H1 (cell line): ENCODE measurements at regions not wholly inside any gene's neighbourhood (a gene's known extent, or its start where the extent isn't known, plus 50 kb on each side); places are given as distances from the start of the nearest gene placed in this dataset.

Source experiments
- CTCF ChIA-PET: fragments of 300-600 bp; sonication (Branson Sonifier 250); formaldehyde crosslinking; loops from one replicate; lab custom pipeline; 2021; ENCODE audit not compliant: partially characterized antibody; lab: Charles Lee
- POLR2A ChIA-PET: fragments of 300-600 bp; sonication (Branson Sonifier 250); formaldehyde crosslinking; loops from one replicate; lab custom pipeline; 2021; ENCODE audit warnings: inconsistent platforms; ENCODE audit not compliant: partially characterized antibody; lab: Charles Lee
- DNase-seq, 2 experiments: peaks; one replicate each; pipeline versions ENCODE4 v3.0.0 to v3.0.0-alpha.2; 2010 to 2022; ENCODE audit warnings: low spot score in 2 of 2, low read depth in 1 of 2, mixed read lengths in 1 of 2
- FAIRE-seq: peaks from 2 replicates; lab custom pipeline; 2011; peaks lifted over from hg19 to GRCh38; lab: Jason Lieb, UNC
- H2AFZ ChIP-seq: 2 replicates; pipeline ENCODE4 v1.8.1; 2012; ENCODE audit warnings: low read length, inconsistent platforms
- H2AK5ac ChIP-seq: 2 replicates; pipeline ENCODE4 v1.6.1; 2013; ENCODE audit warnings: low read depth, low read length
- H2BK120ac ChIP-seq: replicated peaks from 2 replicates; pipeline ENCODE3; 2013; ENCODE audit warnings: low read depth, low read length, inconsistent platforms
- H2BK12ac ChIP-seq: 2 replicates; pipeline ENCODE4 v1.6.1; 2013; ENCODE audit warnings: low read depth, low read length
- H2BK15ac ChIP-seq: 2 replicates; pipeline ENCODE4 v1.6.1; 2013; ENCODE audit warnings: low read length
- H2BK20ac ChIP-seq: 2 replicates; pipeline ENCODE4 v1.6.1; 2013; ENCODE audit warnings: low read length
- H2BK5ac ChIP-seq: 2 replicates; pipeline ENCODE4 v1.6.1; 2013; ENCODE audit warnings: low read depth, low read length
- H3K14ac ChIP-seq: 2 replicates; pipeline ENCODE4 v1.6.1; 2013; ENCODE audit warnings: inconsistent platforms; ENCODE audit not compliant: insufficient read length
- H3K18ac ChIP-seq: 2 replicates; pipeline ENCODE4 v1.6.1; 2013; ENCODE audit warnings: low read length; ENCODE audit errors: extremely low read depth
- H3K23ac ChIP-seq: 2 replicates; pipeline ENCODE4 v1.6.1; 2013; ENCODE audit warnings: inconsistent platforms; ENCODE audit not compliant: insufficient read length
- H3K23me2 ChIP-seq: 2 replicates; pipeline ENCODE4 v1.6.1; 2013; ENCODE audit warnings: low read depth, low read length
- H3K27ac ChIP-seq: 2 replicates; pipeline ENCODE4 v1.6.1; 2011; ENCODE audit warnings: low read depth, low read length, inconsistent platforms
- H3K27me3 ChIP-seq, 4 experiments: replicated peaks in 1 of 4; 1 replicate in 1 of 4; 2 replicates in 3 of 4; pipeline versions ENCODE4 v1.6.1 to v1.8.1; 2011 to 2013; ENCODE audit warnings: low read length in 3 of 4, mild to moderate bottlenecking in 3 of 4, inconsistent platforms in 2 of 4, mixed read lengths in 2 of 4, moderate library complexity in 1 of 4; ENCODE audit not compliant: control insufficient read depth in 3 of 4, insufficient read depth in 3 of 4; ENCODE audit errors: extremely low read depth in 1 of 4
- H3K36me3 ChIP-seq, 4 experiments: 2 replicates each; pipeline versions ENCODE4 v1.6.1 to v1.8.1; 2011 to 2013; ENCODE audit warnings: mild to moderate bottlenecking in 4 of 4, low read length in 3 of 4, moderate library complexity in 2 of 4, control low read depth in 1 of 4, inconsistent platforms in 1 of 4; ENCODE audit not compliant: insufficient read depth in 4 of 4, control insufficient read depth in 2 of 4
- H3K4ac ChIP-seq: replicated peaks from 2 replicates; pipeline ENCODE3; 2013; ENCODE audit warnings: low read length, low read depth, mixed read lengths, inconsistent platforms; ENCODE audit not compliant: insufficient read length
- H3K4me1 ChIP-seq, 4 experiments: replicated peaks in 1 of 4; 1 replicate in 1 of 4; 2 replicates in 3 of 4; pipeline versions ENCODE4 v1.6.1 to v1.8.1; 2011 to 2013; ENCODE audit warnings: low read length in 3 of 4, inconsistent platforms in 2 of 4, mixed read lengths in 1 of 4; ENCODE audit not compliant: insufficient read depth in 4 of 4, control insufficient read depth in 3 of 4
- H3K4me2 ChIP-seq, 2 experiments: 2 replicates each; pipeline versions ENCODE4 v1.6.1 to v1.8.1; 2011 to 2013; ENCODE audit warnings: low read depth in 2 of 2, low read length in 2 of 2, control low read depth in 1 of 2, inconsistent platforms in 1 of 2, mild to moderate bottlenecking in 1 of 2; ENCODE audit not compliant: insufficient read depth in 1 of 2
- H3K4me3 ChIP-seq, 4 experiments: fragments of 200-600, 300-600 bp in 1 of 4; sonication (generic), shearing (Covaris generic), sonication (Bioruptor Twin) in 1 of 4; 2 replicates each; pipeline versions ENCODE4 v1.5.1 to v1.8.1; 2011 to 2016; ENCODE audit warnings: low read length in 4 of 4, low read depth in 3 of 4, control low read depth in 2 of 4, inconsistent platforms in 2 of 4, mild to moderate bottlenecking in 2 of 4, mixed read lengths in 1 of 4, moderate library complexity in 1 of 4; ENCODE audit not compliant: insufficient read depth in 2 of 4; ENCODE audit errors: extremely low read depth in 1 of 4
- H3K56ac ChIP-seq: replicated peaks from 2 replicates; pipeline ENCODE3; 2013; ENCODE audit warnings: low read depth, mild to moderate bottlenecking, mixed read lengths, low read length, inconsistent platforms; ENCODE audit not compliant: insufficient read length
- H3K79me1 ChIP-seq: 2 replicates; pipeline ENCODE4 v1.6.1; 2013; ENCODE audit warnings: low read depth, low read length, control low read depth
- H3K79me2 ChIP-seq, 2 experiments: 2 replicates each; pipeline versions ENCODE4 v1.6.1 to v1.8.1; 2012 to 2013; ENCODE audit warnings: low read length in 2 of 2, mild to moderate bottlenecking in 2 of 2, inconsistent platforms in 1 of 2; ENCODE audit not compliant: insufficient read depth in 2 of 2, control insufficient read depth in 1 of 2
- H3K9ac ChIP-seq, 4 experiments: replicated peaks in 1 of 4; 1 replicate in 1 of 4; 2 replicates in 3 of 4; pipeline versions ENCODE4 v1.6.1 to v1.8.1; 2011 to 2013; ENCODE audit warnings: low read depth in 3 of 4, low read length in 3 of 4, control low read depth in 2 of 4, mild to moderate bottlenecking in 2 of 4, moderate library complexity in 2 of 4, inconsistent platforms in 1 of 4; ENCODE audit errors: extremely low read depth in 1 of 4
- H3K9me3 ChIP-seq, 2 experiments: 2 replicates each; pipeline versions ENCODE4 v1.6.1 to v1.8.1; 2012 to 2013; ENCODE audit warnings: mild to moderate bottlenecking in 2 of 2, moderate library complexity in 2 of 2, control low read depth in 1 of 2, inconsistent platforms in 1 of 2, low read depth in 1 of 2, low read length in 1 of 2, mixed read lengths in 1 of 2; ENCODE audit not compliant: insufficient read depth in 2 of 2
- H4K20me1 ChIP-seq, 2 experiments: replicated peaks in 1 of 2; 2 replicates each; pipeline versions ENCODE3 to v1.8.1; 2011 to 2013; ENCODE audit warnings: inconsistent platforms in 2 of 2, low read length in 2 of 2, mild to moderate bottlenecking in 1 of 2; ENCODE audit not compliant: insufficient read depth in 2 of 2, control insufficient read depth in 1 of 2
- H4K5ac ChIP-seq: 2 replicates; pipeline ENCODE4 v1.6.1; 2013; ENCODE audit warnings: low read length, low read depth, mixed read lengths, inconsistent platforms; ENCODE audit not compliant: insufficient read length
- H4K8ac ChIP-seq: 2 replicates; pipeline ENCODE4 v1.8.0; 2013; ENCODE audit warnings: mild to moderate bottlenecking, moderate library complexity, low read length, inconsistent platforms; ENCODE audit not compliant: insufficient read depth; ENCODE audit errors: extremely low read depth
- H4K91ac ChIP-seq: replicated peaks from 2 replicates; pipeline ENCODE3; 2013; ENCODE audit warnings: low read length, mixed read lengths, inconsistent platforms; ENCODE audit not compliant: insufficient read length
- CBX8 ChIP-seq: fragments of 300-800, 300-1000 bp; sonication (generic); IDR thresholded peaks from 2 replicates; pipeline ENCODE4 v1.7.1; 2016; ENCODE audit warnings: low read depth, low read length, borderline replicate concordance
- GABPA ChIP-seq: IDR thresholded peaks from 2 replicates; pipeline ENCODE4 v1.6.1; 2011; ENCODE audit warnings: mild to moderate bottlenecking, low read length, moderate library complexity, borderline replicate concordance; ENCODE audit not compliant: insufficient read depth
- JUND ChIP-seq: IDR thresholded peaks from 2 replicates; pipeline ENCODE4 v1.6.1; 2011; ENCODE audit warnings: mild to moderate bottlenecking, improper control_type of control experiment, low read length
- KDM5A ChIP-seq: fragments of 200-600 bp; IDR thresholded peaks from 2 replicates; pipeline ENCODE4 v1.7.1; 2012; ENCODE audit warnings: mild to moderate bottlenecking, low read length, inconsistent platforms, mixed read lengths
- POU5F1 ChIP-seq: IDR thresholded peaks from 2 replicates; pipeline ENCODE4 v1.6.1; 2011; ENCODE audit warnings: low read depth, mild to moderate bottlenecking, low read length, moderate library complexity
- RFX5 ChIP-seq: IDR thresholded peaks from 2 replicates; pipeline ENCODE4 v1.6.1; 2011; ENCODE audit warnings: low read depth, low read length, improper control_type of control experiment, borderline replicate concordance
- TCF12 ChIP-seq: IDR thresholded peaks from 2 replicates; pipeline ENCODE4 v1.6.1; 2011; ENCODE audit warnings: low read depth, mild to moderate bottlenecking, low read length
- YY1 ChIP-seq: IDR thresholded peaks from 2 replicates; pipeline ENCODE4 v1.6.1; 2011; ENCODE audit warnings: low read depth, mild to moderate bottlenecking, low read length
- WGBS, 2 experiments: shearing (Covaris generic) in 1 of 2; methylation state at CpG; one replicate each; pipeline versions ENCODE4 v1.1.6 to v1.1.7; 2013 to 2015; ENCODE audit warnings: low lambda C conversion rate in 2 of 2, mixed read lengths in 2 of 2, inconsistent platforms in 1 of 2, low coverage in 1 of 2, missing lambda C conversion rate in 1 of 2; ENCODE audit not compliant: insufficient replicate concordance in 2 of 2, insufficient coverage in 1 of 2, insufficient read length in 1 of 2; ENCODE audit errors: extremely low coverage in 1 of 2, missing lambda C conversion rate in 1 of 2; 5-methylcytosine and 5-hydroxymethylcytosine counted together
- TF ChIP-seq, protein P1 (sequence below), 3 experiments: IDR thresholded peaks; 1 replicate in 2 of 3; 2 replicates in 1 of 3; pipeline versions ENCODE4 v1.5.1 to v1.6.1; 2011; ENCODE audit warnings: low read length in 3 of 3, mild to moderate bottlenecking in 3 of 3, inconsistent platforms in 2 of 3, low read depth in 1 of 3, moderate library complexity in 1 of 3; ENCODE audit not compliant: insufficient read depth in 1 of 3; ENCODE audit errors: control extremely low read depth in 1 of 3
- TF ChIP-seq, protein P2 (sequence below): IDR thresholded peaks from 2 replicates; pipeline ENCODE4 v1.6.1; 2012; ENCODE audit warnings: low read length, inconsistent platforms

- no peak overlapping the region for H3K27ac ChIP-seq
- no peak overlapping the region for H4K5ac ChIP-seq
- 91% methylated on average over 5 of the region's 5 CpGs; no CpG with 5 or more reads in 1 of the 2 experiments for WGBS, 2 experiments
- H3K14ac ChIP-seq = no peak overlapping the region
- DNase-seq = no peak
- H4K8ac ChIP-seq = no peak overlapping the region
- H3K9me3 ChIP-seq = no peaks in the 10 kb centered on the region; a peak in 1 of 4 replicates
- H3K23me2 ChIP-seq = peaks cover 5% of the 10 kb centered on the region; the same call in 1 of the 2 replicates
- H2BK12ac ChIP-seq = no peak overlapping the region
- no peak overlapping the region for H3K23ac ChIP-seq
- no peaks in the 10 kb centered on the region; the same call in 1 of the 2 replicates for H3K79me1 ChIP-seq
- H3K18ac ChIP-seq = no peak overlapping the region
- H2BK120ac ChIP-seq = no peak overlapping the region
- H3K4ac ChIP-seq = no peak overlapping the region
- peaks cover 0 to 20% of the 10 kb centered on the region in 2 experiments; a peak in 1 of 4 replicates for H3K79me2 ChIP-seq
- no peaks in the 10 kb centered on the region for H4K20me1 ChIP-seq
- H2BK15ac ChIP-seq = no peak overlapping the region
- CTCF ChIA-PET = interaction anchor here (1.2 kb wide), 1 partner anchor 70 kb away, joined by 4 read pairs; no protein-coding TSS in a partner anchor
- no peak overlapping the region for H2BK5ac ChIP-seq
- H3K4me2 ChIP-seq = no peak overlapping the region
- H3K56ac ChIP-seq = no peak overlapping the region
- H2AK5ac ChIP-seq = no peak overlapping the region
- no peaks in the 10 kb centered on the region for H3K27me3 ChIP-seq
- H3K36me3 ChIP-seq = peaks cover 0 to 8% (median 0%) of the 10 kb centered on the region in 4 experiments; a peak in 5 of 8 replicates
- H3K4me3 ChIP-seq = no peak overlapping the region
- FAIRE-seq = no peak
- POLR2A ChIA-PET = interaction anchor here (1.1 kb wide), 1 partner anchor 108 kb away, joined by 3 read pairs; no protein-coding TSS in a partner anchor
- H4K91ac ChIP-seq = no peak overlapping the region
- H2BK20ac ChIP-seq = no peak overlapping the region
- peaks cover 0 to 11% (median 0%) of the 10 kb centered on the region in 4 experiments; a peak in 2 of 7 replicates for H3K4me1 ChIP-seq
- no peak overlapping the region for H2AFZ ChIP-seq
- H3K9ac ChIP-seq = no peak overlapping the region
- TF ChIP-seq YY1 (no peak), TCF12 (no peak), RFX5 (no peak), POU5F1 (no peak), KDM5A (no peak), GABPA (no peak), CBX8 (no peak), JUND (no peak)
- TF ChIP-seq, protein P1, sequence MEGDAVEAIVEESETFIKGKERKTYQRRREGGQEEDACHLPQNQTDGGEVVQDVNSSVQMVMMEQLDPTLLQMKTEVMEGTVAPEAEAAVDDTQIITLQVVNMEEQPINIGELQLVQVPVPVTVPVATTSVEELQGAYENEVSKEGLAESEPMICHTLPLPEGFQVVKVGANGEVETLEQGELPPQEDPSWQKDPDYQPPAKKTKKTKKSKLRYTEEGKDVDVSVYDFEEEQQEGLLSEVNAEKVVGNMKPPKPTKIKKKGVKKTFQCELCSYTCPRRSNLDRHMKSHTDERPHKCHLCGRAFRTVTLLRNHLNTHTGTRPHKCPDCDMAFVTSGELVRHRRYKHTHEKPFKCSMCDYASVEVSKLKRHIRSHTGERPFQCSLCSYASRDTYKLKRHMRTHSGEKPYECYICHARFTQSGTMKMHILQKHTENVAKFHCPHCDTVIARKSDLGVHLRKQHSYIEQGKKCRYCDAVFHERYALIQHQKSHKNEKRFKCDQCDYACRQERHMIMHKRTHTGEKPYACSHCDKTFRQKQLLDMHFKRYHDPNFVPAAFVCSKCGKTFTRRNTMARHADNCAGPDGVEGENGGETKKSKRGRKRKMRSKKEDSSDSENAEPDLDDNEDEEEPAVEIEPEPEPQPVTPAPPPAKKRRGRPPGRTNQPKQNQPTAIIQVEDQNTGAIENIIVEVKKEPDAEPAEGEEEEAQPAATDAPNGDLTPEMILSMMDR (IDR thresholded peaks at IDR 0.05; ENCODE audit: control extremely low read depth in 1 of 3, insufficient read depth in 1 of 3, low read depth in 1 of 3, low read length in 3 of 3) = no peak
- TF ChIP-seq, protein P2, sequence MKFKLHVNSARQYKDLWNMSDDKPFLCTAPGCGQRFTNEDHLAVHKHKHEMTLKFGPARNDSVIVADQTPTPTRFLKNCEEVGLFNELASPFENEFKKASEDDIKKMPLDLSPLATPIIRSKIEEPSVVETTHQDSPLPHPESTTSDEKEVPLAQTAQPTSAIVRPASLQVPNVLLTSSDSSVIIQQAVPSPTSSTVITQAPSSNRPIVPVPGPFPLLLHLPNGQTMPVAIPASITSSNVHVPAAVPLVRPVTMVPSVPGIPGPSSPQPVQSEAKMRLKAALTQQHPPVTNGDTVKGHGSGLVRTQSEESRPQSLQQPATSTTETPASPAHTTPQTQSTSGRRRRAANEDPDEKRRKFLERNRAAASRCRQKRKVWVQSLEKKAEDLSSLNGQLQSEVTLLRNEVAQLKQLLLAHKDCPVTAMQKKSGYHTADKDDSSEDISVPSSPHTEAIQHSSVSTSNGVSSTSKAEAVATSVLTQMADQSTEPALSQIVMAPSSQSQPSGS = no peak
Observed at GRCh38 chr4:112819729-112820128, 182.8 kb downstream of the LARP7 start.
